Upper lobe of left lung (tissue), 4 donors: ENCODE measurements at regions not wholly inside any gene's neighbourhood (a gene's known extent, or its start where the extent isn't known, plus 50 kb on each side); places are given as distances from the start of the nearest gene placed in this dataset.

Experiments
- EP300 ChIP-seq, 4 donors: sonication (generic); formaldehyde crosslinking; IDR thresholded peaks; one replicate each; pipeline ENCODE4 v1.5.1; 2017; ENCODE audit warnings: antibody characterized with exemption in 4 of 4, control low read depth in 2 of 4
- POLR2A ChIP-seq, 4 donors: fragments of 450-650 bp; IDR thresholded peaks; one replicate each; pipeline ENCODE4 v1.5.1; 2016 to 2017; ENCODE audit warnings: antibody characterized with exemption in 4 of 4, mild to moderate bottlenecking in 2 of 4
- POLR2AphosphoS5 ChIP-seq, 2 donors: sonication (generic); formaldehyde crosslinking; IDR thresholded peaks; one replicate each; pipeline ENCODE4 v1.5.1; 2017; ENCODE audit warnings: antibody characterized with exemption in 2 of 2
- TF ChIP-seq, protein P1 (sequence below), 6 experiments: fragments of 450-650 bp in 4 of 6; fragments of 200-600 bp in 2 of 6; sonication (generic) in 2 of 6; IDR thresholded peaks; one replicate each; pipeline ENCODE4 v1.5.1; 2016 to 2019; ENCODE audit warnings: antibody characterized with exemption in 6 of 6

DNA sequence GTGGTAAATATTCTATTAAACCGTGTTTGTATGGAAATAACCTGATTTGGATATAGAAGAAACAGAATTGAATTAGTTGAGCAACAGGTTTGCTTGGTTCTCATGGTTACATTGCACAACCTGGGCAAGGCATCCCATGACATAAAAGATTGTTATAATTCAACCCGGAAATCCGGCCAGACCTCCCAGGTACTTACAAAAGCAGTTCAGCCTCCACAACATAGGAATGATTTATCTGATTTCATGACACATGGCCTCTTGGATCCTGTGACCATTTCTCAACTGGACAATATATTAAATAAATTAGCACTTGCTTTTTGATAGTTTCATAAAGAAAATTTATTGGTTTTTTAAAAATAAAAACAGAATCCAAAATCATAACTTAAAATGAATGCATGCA is 55.1 kb upstream of the PTPN12 start:
- no peak for TF ChIP-seq POLR2A (IDR thresholded peaks at IDR 0.05)
- TF ChIP-seq, protein P1, sequence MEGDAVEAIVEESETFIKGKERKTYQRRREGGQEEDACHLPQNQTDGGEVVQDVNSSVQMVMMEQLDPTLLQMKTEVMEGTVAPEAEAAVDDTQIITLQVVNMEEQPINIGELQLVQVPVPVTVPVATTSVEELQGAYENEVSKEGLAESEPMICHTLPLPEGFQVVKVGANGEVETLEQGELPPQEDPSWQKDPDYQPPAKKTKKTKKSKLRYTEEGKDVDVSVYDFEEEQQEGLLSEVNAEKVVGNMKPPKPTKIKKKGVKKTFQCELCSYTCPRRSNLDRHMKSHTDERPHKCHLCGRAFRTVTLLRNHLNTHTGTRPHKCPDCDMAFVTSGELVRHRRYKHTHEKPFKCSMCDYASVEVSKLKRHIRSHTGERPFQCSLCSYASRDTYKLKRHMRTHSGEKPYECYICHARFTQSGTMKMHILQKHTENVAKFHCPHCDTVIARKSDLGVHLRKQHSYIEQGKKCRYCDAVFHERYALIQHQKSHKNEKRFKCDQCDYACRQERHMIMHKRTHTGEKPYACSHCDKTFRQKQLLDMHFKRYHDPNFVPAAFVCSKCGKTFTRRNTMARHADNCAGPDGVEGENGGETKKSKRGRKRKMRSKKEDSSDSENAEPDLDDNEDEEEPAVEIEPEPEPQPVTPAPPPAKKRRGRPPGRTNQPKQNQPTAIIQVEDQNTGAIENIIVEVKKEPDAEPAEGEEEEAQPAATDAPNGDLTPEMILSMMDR (IDR thresholded peaks at IDR 0.05) = no peak
- TF ChIP-seq POLR2AphosphoS5 (IDR thresholded peaks at IDR 0.05) = peak in 1 of 2 donors; percentile 49
- TF ChIP-seq EP300 (IDR thresholded peaks at IDR 0.05) = peak in 2 of 4 donors; percentile 25 to 72
